Astrocyte (in vitro differentiated cells and primary cell): ENCODE measurements at regions not wholly inside any gene's neighbourhood (a gene's known extent, or its start where the extent isn't known, plus 50 kb on each side); places are given as distances from the start of the nearest gene placed in this dataset.

Experiments
- CTCF ChIP-seq: IDR thresholded peaks from 2 replicates; pipeline ENCODE4 v1.5.1; 2011; ENCODE audit warnings: low read depth, mild to moderate bottlenecking, inconsistent platforms, low read length, moderate library complexity; ENCODE audit not compliant: insufficient read depth
- EZH2 ChIP-seq: IDR thresholded peaks from 2 replicates; pipeline ENCODE4 v1.6.1; 2012; ENCODE audit warnings: mild to moderate bottlenecking, low read length, inconsistent platforms; ENCODE audit not compliant: insufficient read depth

DNA sequence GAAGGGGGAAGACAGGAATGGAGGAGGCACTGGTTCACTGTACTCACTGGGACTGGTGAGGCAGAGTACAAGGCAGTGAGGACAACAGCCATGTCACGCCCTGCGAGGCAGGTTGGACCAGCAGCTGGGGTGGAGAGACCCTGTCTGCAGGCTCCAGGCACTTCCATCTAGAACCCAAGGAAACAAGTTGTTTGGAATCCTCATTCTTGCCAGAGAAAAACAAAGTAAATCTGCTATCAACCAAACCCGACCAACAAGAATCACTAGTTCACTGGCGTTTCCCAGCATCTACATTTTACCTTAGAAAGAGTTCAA lies 98.5 kb upstream of the CDYL start:
- no peak for TF ChIP-seq EZH2
- no peak for TF ChIP-seq CTCF
